C4-2B (cell line): ENCODE measurements at regions not wholly inside any gene's neighbourhood (a gene's known extent, or its start where the extent isn't known, plus 50 kb on each side); places are given as distances from the start of the nearest gene placed in this dataset.

ENCODE experiments used
- ZFX ChIP-seq: fragments of 450-650 bp; IDR thresholded peaks from 2 replicates; pipeline ENCODE4 v1.6.1; 2017
- TF ChIP-seq, protein P1 (sequence below): fragments of 450-650 bp; conservative IDR thresholded peaks from 2 replicates; pipeline ENCODE4 v1.5.1; 2017; ENCODE audit warnings: mild to moderate bottlenecking

DNA sequence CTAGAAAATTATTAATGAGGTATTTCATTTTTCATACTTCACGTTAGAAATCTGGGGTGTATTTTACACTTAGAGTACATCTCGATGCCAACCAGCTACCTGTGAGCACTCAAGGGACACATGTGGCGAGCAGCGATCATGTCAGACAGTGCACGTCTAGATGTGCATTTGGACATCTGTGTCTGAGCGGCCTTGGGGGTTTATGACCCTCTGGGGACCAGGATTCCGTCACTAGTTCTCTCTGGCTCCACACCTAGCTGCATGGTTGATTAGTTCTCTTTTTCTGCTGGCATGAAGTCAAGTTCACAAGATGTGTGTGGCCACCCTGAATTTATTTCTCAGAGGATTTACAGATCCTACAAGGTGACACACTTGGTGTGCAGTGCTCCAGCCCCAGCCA is 192.2 kb downstream of the TSN start:
- TF ChIP-seq, protein P1, sequence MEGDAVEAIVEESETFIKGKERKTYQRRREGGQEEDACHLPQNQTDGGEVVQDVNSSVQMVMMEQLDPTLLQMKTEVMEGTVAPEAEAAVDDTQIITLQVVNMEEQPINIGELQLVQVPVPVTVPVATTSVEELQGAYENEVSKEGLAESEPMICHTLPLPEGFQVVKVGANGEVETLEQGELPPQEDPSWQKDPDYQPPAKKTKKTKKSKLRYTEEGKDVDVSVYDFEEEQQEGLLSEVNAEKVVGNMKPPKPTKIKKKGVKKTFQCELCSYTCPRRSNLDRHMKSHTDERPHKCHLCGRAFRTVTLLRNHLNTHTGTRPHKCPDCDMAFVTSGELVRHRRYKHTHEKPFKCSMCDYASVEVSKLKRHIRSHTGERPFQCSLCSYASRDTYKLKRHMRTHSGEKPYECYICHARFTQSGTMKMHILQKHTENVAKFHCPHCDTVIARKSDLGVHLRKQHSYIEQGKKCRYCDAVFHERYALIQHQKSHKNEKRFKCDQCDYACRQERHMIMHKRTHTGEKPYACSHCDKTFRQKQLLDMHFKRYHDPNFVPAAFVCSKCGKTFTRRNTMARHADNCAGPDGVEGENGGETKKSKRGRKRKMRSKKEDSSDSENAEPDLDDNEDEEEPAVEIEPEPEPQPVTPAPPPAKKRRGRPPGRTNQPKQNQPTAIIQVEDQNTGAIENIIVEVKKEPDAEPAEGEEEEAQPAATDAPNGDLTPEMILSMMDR: no peak
- TF ChIP-seq ZFX: no peak
